Keratinocyte (primary cell): ENCODE measurements at regions not wholly inside any gene's neighbourhood (a gene's known extent, or its start where the extent isn't known, plus 50 kb on each side); places are given as distances from the start of the nearest gene placed in this dataset.

Experiments used
- DNase-seq: peaks from one replicate; pipeline ENCODE4 v3.0.0-alpha.2; 2011; ENCODE audit warnings: low read depth, missing footprints, low spot score
- FAIRE-seq: peaks from 2 replicates; lab custom pipeline; 2011; peaks lifted over from hg19 to GRCh38; lab: Jason Lieb, UNC
- H2AFZ ChIP-seq: 2 replicates; pipeline ENCODE4 v1.6.0; 2012; ENCODE audit warnings: low read length, control low read depth, inconsistent platforms; ENCODE audit not compliant: control insufficient read depth
- H3K27ac ChIP-seq: 2 replicates; pipeline ENCODE4 v1.5.1; 2011; ENCODE audit warnings: low read length; ENCODE audit not compliant: control insufficient read depth, insufficient read depth
- H3K27me3 ChIP-seq: 3 replicates; pipeline ENCODE4 v1.6.0; 2011; ENCODE audit warnings: low read length; ENCODE audit not compliant: control insufficient read depth, insufficient read depth; ENCODE audit errors: extremely low read depth
- H3K36me3 ChIP-seq, 2 experiments: 2 replicates in 1 of 2; 3 replicates in 1 of 2; pipeline ENCODE4 v1.5.1; 2011; ENCODE audit warnings: low read length in 2 of 2, mild to moderate bottlenecking in 1 of 2; ENCODE audit not compliant: control insufficient read depth in 2 of 2, insufficient read depth in 2 of 2; ENCODE audit errors: extremely low read depth in 1 of 2
- H3K4me1 ChIP-seq: 3 replicates; pipeline ENCODE4 v1.5.1; 2011; ENCODE audit warnings: low read length; ENCODE audit not compliant: control insufficient read depth, insufficient read depth; ENCODE audit errors: extremely low read depth
- H3K4me2 ChIP-seq: 3 replicates; pipeline ENCODE4 v1.6.0; 2011; ENCODE audit warnings: low read depth, low read length; ENCODE audit not compliant: control insufficient read depth, insufficient read depth; ENCODE audit errors: extremely low read depth
- H3K4me3 ChIP-seq, 3 experiments: fragments of 200-600 bp in 1 of 3; sonication (generic) in 1 of 3; 2 replicates in 2 of 3; 3 replicates in 1 of 3; pipeline ENCODE4 v1.5.1; 2011 to 2016; ENCODE audit warnings: low read length in 3 of 3, mild to moderate bottlenecking in 3 of 3, control low read depth in 2 of 3, inconsistent platforms in 1 of 3, low read depth in 1 of 3, mixed read lengths in 1 of 3, mixed run types in 1 of 3, moderate library complexity in 1 of 3; ENCODE audit not compliant: control insufficient read depth in 2 of 3, insufficient read depth in 2 of 3; ENCODE audit errors: extremely low read depth in 1 of 3
- H3K79me2 ChIP-seq: 2 replicates; pipeline ENCODE4 v1.6.0; 2012; ENCODE audit warnings: low read length; ENCODE audit not compliant: control insufficient read depth, insufficient read depth
- H3K9ac ChIP-seq: 3 replicates; pipeline ENCODE4 v1.6.0; 2011; ENCODE audit warnings: low read length; ENCODE audit not compliant: control insufficient read depth, insufficient read depth; ENCODE audit errors: extremely low read depth
- H3K9me1 ChIP-seq: 3 replicates; pipeline ENCODE4 v1.6.0; 2011; ENCODE audit warnings: low read length; ENCODE audit not compliant: control insufficient read depth, insufficient read depth; ENCODE audit errors: extremely low read depth
- H3K9me3 ChIP-seq: 2 replicates; pipeline ENCODE4 v1.5.1; 2012; ENCODE audit warnings: low read depth, low read length; ENCODE audit not compliant: control insufficient read depth
- H4K20me1 ChIP-seq: 3 replicates; pipeline ENCODE4 v1.6.0; 2011; ENCODE audit warnings: low read length; ENCODE audit not compliant: control insufficient read depth, insufficient read depth; ENCODE audit errors: extremely low read depth
- EZH2 ChIP-seq: IDR thresholded peaks from one replicate; pipeline ENCODE4 v1.6.1; 2012; ENCODE audit warnings: inconsistent platforms, mild to moderate bottlenecking, low read length, moderate library complexity
- dilution Hi-C: fragments of 300-500 bp; cut with MboI; formaldehyde crosslinking; loops from one replicate; pipeline ENCODE4 v1.7.0; 2020; ENCODE audit warnings: low sequenced_read_pairs; ENCODE audit not compliant: extremely low pct_ligation_motif_present
- TF ChIP-seq, protein P1 (sequence below), 3 experiments: IDR thresholded peaks in 1 of 3; conservative IDR thresholded peaks in 1 of 3; optimal IDR thresholded peaks in 1 of 3; 2 replicates in 2 of 3; 3 replicates in 1 of 3; pipeline versions ENCODE3 to v1.5.1; 2011; ENCODE audit warnings: low read length in 3 of 3, mild to moderate bottlenecking in 3 of 3, moderate library complexity in 2 of 3, control low read depth in 1 of 3, inconsistent platforms in 1 of 3; ENCODE audit not compliant: insufficient read depth in 2 of 3; ENCODE audit errors: extremely low read depth in 1 of 3

DNA sequence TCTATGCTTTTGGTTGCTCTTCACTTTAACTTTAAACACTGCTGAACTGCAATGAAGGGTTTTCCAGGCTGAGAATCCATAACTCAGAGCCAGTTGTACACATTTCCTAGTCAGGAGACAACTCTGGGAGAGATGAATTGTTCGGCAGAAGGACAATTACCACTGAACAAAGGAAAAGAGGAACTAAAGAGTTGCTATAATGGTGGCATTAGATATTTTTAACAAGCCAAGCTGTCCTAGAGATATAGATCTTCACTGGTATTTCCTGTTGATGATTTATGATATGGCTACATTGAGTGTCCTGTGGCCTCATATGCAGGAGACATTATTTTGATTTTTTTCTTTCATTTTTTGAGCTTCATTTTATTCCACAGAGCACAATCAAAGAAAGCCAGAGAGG, 219.1 kb upstream of the PCSK5 start:
- Histone ChIP-seq H3K9ac (no peak overlapping the region), H4K20me1 (no peaks in the 10 kb centered on the region), H3K9me1 (no peaks in the 10 kb centered on the region), H3K27ac (no peak overlapping the region), H3K4me3 (no peak overlapping the region), H3K79me2 (no peaks in the 10 kb centered on the region), H3K9me3 (no peaks in the 10 kb centered on the region), H3K4me2 (no peak overlapping the region), H3K36me3 (no peaks in the 10 kb centered on the region), H3K4me1 (no peaks in the 10 kb centered on the region), H3K27me3 (no peaks in the 10 kb centered on the region), H2AFZ (no peak overlapping the region)
- DNase-seq (no peak), FAIRE-seq (no peak)
- no peak for TF ChIP-seq EZH2
- TF ChIP-seq, protein P1, sequence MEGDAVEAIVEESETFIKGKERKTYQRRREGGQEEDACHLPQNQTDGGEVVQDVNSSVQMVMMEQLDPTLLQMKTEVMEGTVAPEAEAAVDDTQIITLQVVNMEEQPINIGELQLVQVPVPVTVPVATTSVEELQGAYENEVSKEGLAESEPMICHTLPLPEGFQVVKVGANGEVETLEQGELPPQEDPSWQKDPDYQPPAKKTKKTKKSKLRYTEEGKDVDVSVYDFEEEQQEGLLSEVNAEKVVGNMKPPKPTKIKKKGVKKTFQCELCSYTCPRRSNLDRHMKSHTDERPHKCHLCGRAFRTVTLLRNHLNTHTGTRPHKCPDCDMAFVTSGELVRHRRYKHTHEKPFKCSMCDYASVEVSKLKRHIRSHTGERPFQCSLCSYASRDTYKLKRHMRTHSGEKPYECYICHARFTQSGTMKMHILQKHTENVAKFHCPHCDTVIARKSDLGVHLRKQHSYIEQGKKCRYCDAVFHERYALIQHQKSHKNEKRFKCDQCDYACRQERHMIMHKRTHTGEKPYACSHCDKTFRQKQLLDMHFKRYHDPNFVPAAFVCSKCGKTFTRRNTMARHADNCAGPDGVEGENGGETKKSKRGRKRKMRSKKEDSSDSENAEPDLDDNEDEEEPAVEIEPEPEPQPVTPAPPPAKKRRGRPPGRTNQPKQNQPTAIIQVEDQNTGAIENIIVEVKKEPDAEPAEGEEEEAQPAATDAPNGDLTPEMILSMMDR (optimal IDR thresholded peaks at IDR 0.05 in 1 of 3, IDR thresholded peaks at IDR 0.05 in 1 of 3, conservative IDR thresholded peaks at IDR 0.05 in 1 of 3; ENCODE audit: extremely low read depth in 1 of 3, insufficient read depth in 2 of 3, low read length in 3 of 3): no peak
- dilution Hi-C loops: no loop called here

DNA sequence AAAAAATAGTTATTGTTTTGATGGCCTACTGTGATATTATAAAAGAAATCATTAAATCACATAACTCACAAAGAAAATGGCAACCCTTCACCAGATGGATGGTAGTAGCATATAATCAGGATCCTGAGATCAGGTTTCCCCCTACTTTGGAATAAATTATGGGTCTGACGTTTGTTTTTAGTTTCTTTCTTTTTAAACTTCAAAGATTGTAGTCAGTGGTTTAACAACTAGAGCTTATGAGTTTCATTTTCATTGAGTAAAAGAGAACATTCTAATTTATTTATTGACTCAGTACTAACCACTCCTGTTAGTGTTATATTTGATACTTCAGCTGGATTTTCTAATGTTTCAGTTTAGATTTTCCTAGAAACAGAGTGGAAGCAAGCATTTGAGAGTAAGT, 218.0 kb upstream of the PCSK5 start:
- Histone ChIP-seq H2AFZ (no peak overlapping the region), H3K79me2 (no peaks in the 10 kb centered on the region), H3K4me3 (no peak overlapping the region), H3K27me3 (no peaks in the 10 kb centered on the region), H3K9ac (no peak overlapping the region), H3K27ac (no peak overlapping the region), H3K9me1 (no peaks in the 10 kb centered on the region), H3K9me3 (no peaks in the 10 kb centered on the region), H3K36me3 (no peaks in the 10 kb centered on the region), H4K20me1 (no peaks in the 10 kb centered on the region), H3K4me1 (no peaks in the 10 kb centered on the region), H3K4me2 (no peak overlapping the region)
- TF ChIP-seq, protein P1 (optimal IDR thresholded peaks at IDR 0.05 in 1 of 3, IDR thresholded peaks at IDR 0.05 in 1 of 3, conservative IDR thresholded peaks at IDR 0.05 in 1 of 3; ENCODE audit: extremely low read depth in 1 of 3, insufficient read depth in 2 of 3, low read length in 3 of 3): no peak
- no peak for TF ChIP-seq EZH2
- no peak for FAIRE-seq
- dilution Hi-C loops: no loop called here
- no peak for DNase-seq
